Activated naive CD4-positive, alpha-beta T cell treated with anti-CD3 and anti-CD28 coated beads, Interleukin-2, amount 50 U/mL, for 24 hours (primary cell): ENCODE measurements at regions not wholly inside any gene's neighbourhood (a gene's known extent, or its start where the extent isn't known, plus 50 kb on each side); places are given as distances from the start of the nearest gene placed in this dataset.
A peak's percentile ranks its signal among the peaks of the same experiment; 100 is the strongest.
"Not testable (repeated sequence)": the region's sequence is repeated elsewhere in the genome, so short reads cannot be mapped to it uniquely, and the experiment has no call there.

ENCODE experiments used
- H3K27ac Mint-ChIP-seq: one replicate; pipeline ENCODE4 v1.8.0; 2021; ENCODE audit warnings: mild to moderate bottlenecking, mixed read lengths
- H3K27me3 Mint-ChIP-seq: one replicate; pipeline ENCODE4 v1.8.0; 2021; ENCODE audit warnings: mixed read lengths
- H3K36me3 Mint-ChIP-seq: one replicate; pipeline ENCODE4 v1.8.0; 2021; ENCODE audit warnings: mixed read lengths
- H3K4me1 Mint-ChIP-seq: one replicate; pipeline ENCODE4 v1.8.0; 2021; ENCODE audit warnings: mixed read lengths
- H3K4me3 Mint-ChIP-seq: one replicate; pipeline ENCODE4 v1.8.0; 2021; ENCODE audit warnings: mild to moderate bottlenecking, mixed read lengths
- H3K9me3 Mint-ChIP-seq: one replicate; pipeline ENCODE4 v1.8.0; 2021; ENCODE audit warnings: mixed read lengths

GRCh38 chr1:234782791-234783190, 172.8 kb upstream of the IRF2BP2 start:
- Mint-ChIP-seq H3K36me3 (no peaks in the 10 kb centered on the region), H3K27ac (no peak overlapping the region), H3K9me3 (no peaks in the 10 kb centered on the region), H3K4me1 (no peaks in the 10 kb centered on the region), H3K27me3 (no peaks in the 10 kb centered on the region), H3K4me3 (no peak overlapping the region)

DNA sequence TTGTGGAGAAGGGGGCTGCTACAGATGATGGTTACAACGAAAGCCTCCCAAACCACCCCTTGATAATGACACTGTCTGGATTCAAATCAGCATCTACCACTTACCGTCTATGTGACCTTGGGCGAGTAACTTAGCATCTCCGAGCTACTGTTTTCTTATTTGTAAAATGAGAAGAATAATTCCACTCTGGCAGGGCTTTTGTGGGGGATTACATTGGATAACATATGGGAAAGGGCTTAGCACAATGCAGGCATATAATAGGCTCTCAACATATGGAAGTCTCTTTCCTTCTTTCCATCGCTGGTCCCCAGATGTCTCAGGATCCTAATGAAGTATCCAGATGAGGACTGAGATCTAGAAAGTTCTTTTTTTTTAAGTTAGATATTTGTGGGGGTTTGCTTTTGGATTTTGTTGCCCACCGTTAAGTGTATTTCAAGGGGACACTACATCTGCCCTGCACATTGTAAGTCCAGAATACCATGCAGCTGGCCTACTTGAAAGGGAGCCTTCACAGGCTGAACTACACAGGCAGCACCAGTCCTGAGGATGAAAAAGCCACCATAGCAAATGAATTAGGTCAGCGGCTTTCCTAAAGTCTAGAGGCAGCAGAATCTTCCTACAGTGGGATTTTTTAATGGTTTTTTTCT, 172.2 kb upstream of the IRF2BP2 start:
- H3K4me3 Mint-ChIP-seq: no peak overlapping the region
- H3K36me3 Mint-ChIP-seq: no peaks in the 10 kb centered on the region
- no peak overlapping the region for H3K27ac Mint-ChIP-seq
- no peaks in the 10 kb centered on the region for H3K9me3 Mint-ChIP-seq
- no peaks in the 10 kb centered on the region for H3K27me3 Mint-ChIP-seq
- no peaks in the 10 kb centered on the region for H3K4me1 Mint-ChIP-seq

GRCh38 chr1:234781241-234782065, 171.5 kb upstream of the IRF2BP2 start:
- Mint-ChIP-seq H3K4me3 (no peak overlapping the region), H3K27me3 (no peaks in the 10 kb centered on the region), H3K36me3 (no peaks in the 10 kb centered on the region), H3K4me1 (no peaks in the 10 kb centered on the region), H3K9me3 (no peaks in the 10 kb centered on the region), H3K27ac (no peak overlapping the region)

GRCh38 chr1:234780531-234781162, 170.7 kb upstream of the IRF2BP2 start:
- no peak overlapping the region for H3K27ac Mint-ChIP-seq
- H3K36me3 Mint-ChIP-seq: no peaks in the 10 kb centered on the region
- no peaks in the 10 kb centered on the region for H3K4me1 Mint-ChIP-seq
- H3K27me3 Mint-ChIP-seq: no peaks in the 10 kb centered on the region
- H3K9me3 Mint-ChIP-seq: no peaks in the 10 kb centered on the region
- no peak overlapping the region for H3K4me3 Mint-ChIP-seq

DNA sequence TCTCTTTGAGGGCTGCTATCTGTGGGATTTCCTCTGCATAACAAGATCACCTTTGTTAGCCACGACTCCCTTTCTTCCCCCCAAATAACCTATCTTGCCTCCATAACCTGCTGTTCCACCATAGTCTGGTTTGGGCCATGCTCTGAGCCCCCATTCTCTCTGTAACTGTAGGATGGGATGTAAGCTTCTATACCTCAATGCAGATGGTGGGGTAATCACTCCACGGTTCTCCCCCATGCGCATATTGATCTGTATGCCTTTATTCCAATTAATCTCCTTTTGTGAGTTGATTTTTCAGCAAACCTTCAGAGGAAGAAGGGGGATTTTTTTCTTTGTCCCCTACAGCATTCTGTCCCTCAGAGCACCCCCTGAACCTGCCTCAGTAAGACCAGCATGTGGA, 170.1 kb upstream of the IRF2BP2 start:
- H3K4me3 Mint-ChIP-seq: no peak overlapping the region
- no peaks in the 10 kb centered on the region for H3K9me3 Mint-ChIP-seq
- H3K27me3 Mint-ChIP-seq: no peaks in the 10 kb centered on the region
- no peak overlapping the region for H3K27ac Mint-ChIP-seq
- no peaks in the 10 kb centered on the region for H3K36me3 Mint-ChIP-seq
- H3K4me1 Mint-ChIP-seq: no peaks in the 10 kb centered on the region

- not testable (repeated sequence) for H3K36me3 Mint-ChIP-seq, H3K4me1 Mint-ChIP-seq, H3K9me3 Mint-ChIP-seq, H3K27ac Mint-ChIP-seq, H3K4me3 Mint-ChIP-seq, H3K27me3 Mint-ChIP-seq
These were observed 169.6 kb upstream of the IRF2BP2 start for GRCh38 chr1:234779600-234779999.

GRCh38 chr1:234779160-234779538, 169.2 kb upstream of the IRF2BP2 start:
- Mint-ChIP-seq H3K9me3 (no peaks in the 10 kb centered on the region), H3K4me1 (no peaks in the 10 kb centered on the region), H3K27ac (no peak overlapping the region), H3K27me3 (no peaks in the 10 kb centered on the region), H3K4me3 (no peak overlapping the region), H3K36me3 (no peaks in the 10 kb centered on the region)

DNA sequence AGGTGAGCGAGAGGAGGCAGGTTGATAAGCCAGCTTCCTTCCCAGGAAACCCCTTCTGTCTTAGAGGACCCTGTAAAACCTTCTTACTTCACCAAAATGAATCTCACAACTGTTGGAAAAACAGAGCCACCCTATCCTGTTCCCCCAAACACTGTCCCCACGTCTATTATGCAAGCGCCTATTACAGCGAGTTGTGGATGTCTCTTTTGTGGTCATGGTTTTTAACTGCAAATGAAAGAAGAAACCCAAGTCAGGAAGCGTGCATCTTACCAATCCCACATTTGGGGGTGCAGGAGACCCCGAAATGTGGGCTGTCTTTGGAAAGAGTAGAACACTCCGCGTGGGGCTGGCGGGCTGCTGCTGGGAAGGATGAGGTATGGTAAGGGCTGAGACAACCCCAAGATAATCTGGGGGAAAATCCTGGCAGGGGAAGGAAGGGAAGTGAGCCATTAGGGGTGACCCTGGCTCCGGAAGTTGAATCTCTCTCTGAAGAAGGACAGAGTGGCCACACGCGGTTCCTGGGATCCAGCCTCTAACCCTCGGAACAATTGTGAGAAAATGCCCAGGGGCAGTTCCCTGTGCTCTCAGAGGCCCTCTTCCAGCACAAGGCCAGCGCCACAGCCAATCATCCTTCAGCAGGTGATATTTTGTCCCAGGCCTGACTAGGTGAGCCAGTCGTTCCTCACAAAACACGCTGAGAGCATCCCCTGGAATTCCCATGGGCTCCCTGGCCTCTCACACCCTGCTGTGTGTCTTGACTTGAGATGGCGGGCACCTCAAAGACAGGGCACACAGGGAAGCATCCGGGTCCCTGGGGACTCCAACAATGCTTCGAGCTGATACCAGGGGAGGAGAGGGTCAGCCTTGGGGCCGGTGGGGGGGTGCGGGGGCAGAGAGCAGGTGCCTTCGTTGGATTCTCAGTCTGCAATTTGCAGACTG, 168.5 kb upstream of the IRF2BP2 start:
- Mint-ChIP-seq H3K9me3 (no peaks in the 10 kb centered on the region), H3K4me3 (no peak overlapping the region), H3K27me3 (no peaks in the 10 kb centered on the region), H3K27ac (no peak overlapping the region), H3K36me3 (no peaks in the 10 kb centered on the region), H3K4me1 (no peaks in the 10 kb centered on the region)

- Mint-ChIP-seq H3K4me1 (peaks cover 3% of the 10 kb centered on the region), H3K27me3 (no peaks in the 10 kb centered on the region), H3K4me3 (no peak overlapping the region), H3K36me3 (no peaks in the 10 kb centered on the region), H3K9me3 (no peaks in the 10 kb centered on the region), H3K27ac (no peak overlapping the region)
These were observed 167.9 kb upstream of the IRF2BP2 start for GRCh38 chr1:234777856-234778220.

GRCh38 chr1:234776876-234777855, 167.2 kb upstream of the IRF2BP2 start:
- H3K4me3 Mint-ChIP-seq: no peak overlapping the region
- no peaks in the 10 kb centered on the region for H3K36me3 Mint-ChIP-seq
- peaks cover 9% of the 10 kb centered on the region for H3K4me1 Mint-ChIP-seq
- no peak overlapping the region for H3K27ac Mint-ChIP-seq
- H3K27me3 Mint-ChIP-seq: no peaks in the 10 kb centered on the region
- H3K9me3 Mint-ChIP-seq: no peaks in the 10 kb centered on the region

DNA sequence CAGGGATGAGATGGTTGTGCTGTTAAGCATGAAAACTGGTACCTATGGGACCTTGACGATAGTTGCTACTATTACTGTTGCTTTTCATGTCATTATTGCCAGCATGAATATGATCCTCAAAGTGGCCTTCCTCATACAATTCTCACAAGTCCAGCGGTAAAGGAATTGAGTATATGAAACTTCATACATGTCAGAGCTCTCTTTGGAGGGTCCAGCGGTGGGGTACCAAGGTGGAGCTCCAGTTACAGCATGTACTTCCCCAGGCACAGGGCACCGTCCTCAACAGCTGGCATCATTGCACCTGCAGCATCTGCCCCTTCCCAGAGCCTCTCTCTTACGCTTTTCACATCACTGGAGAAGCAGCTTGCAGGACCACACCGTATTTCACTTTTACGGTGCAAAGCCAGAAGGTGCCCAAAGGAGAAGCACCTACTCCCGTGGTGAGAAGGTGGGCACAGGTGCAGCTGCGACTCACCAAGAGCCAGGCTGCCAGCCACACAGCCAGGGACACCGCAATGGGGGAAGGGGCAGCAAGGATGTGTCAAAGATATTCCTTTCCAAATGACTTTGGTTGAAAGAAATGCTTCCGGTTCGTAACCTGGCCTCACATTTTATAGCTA, 166.4 kb upstream of the IRF2BP2 start:
- Mint-ChIP-seq H3K9me3 (no peaks in the 10 kb centered on the region), H3K36me3 (no peaks in the 10 kb centered on the region), H3K27ac (no peak overlapping the region), H3K4me3 (no peak overlapping the region), H3K27me3 (no peaks in the 10 kb centered on the region), H3K4me1 (peaks cover 17% of the 10 kb centered on the region)

GRCh38 chr1:234775477-234776246, 165.7 kb upstream of the IRF2BP2 start:
- Mint-ChIP-seq H3K9me3 (no peaks in the 10 kb centered on the region), H3K27me3 (no peaks in the 10 kb centered on the region), H3K27ac (no peak overlapping the region), H3K4me1 (peaks cover 24% of the 10 kb centered on the region), H3K4me3 (no peak overlapping the region), H3K36me3 (no peaks in the 10 kb centered on the region)

GRCh38 chr1:234774971-234775370, 165.0 kb upstream of the IRF2BP2 start:
- no peaks in the 10 kb centered on the region for H3K9me3 Mint-ChIP-seq
- no peaks in the 10 kb centered on the region for H3K27me3 Mint-ChIP-seq
- H3K4me3 Mint-ChIP-seq: peak overlapping the region; percentile 23
- H3K27ac Mint-ChIP-seq: no peak overlapping the region
- H3K4me1 Mint-ChIP-seq: peaks cover 30% of the 10 kb centered on the region
- H3K36me3 Mint-ChIP-seq: no peaks in the 10 kb centered on the region
